Neural progenitor cell (in vitro differentiated cells): ENCODE measurements at regions not wholly inside any gene's neighbourhood (a gene's known extent, or its start where the extent isn't known, plus 50 kb on each side); places are given as distances from the start of the nearest gene placed in this dataset.

ENCODE experiments used
- CTCF ChIP-seq: fragments of 200-600 bp; sonication (generic); IDR thresholded peaks from 2 replicates; pipeline ENCODE4 v1.5.1; 2017; ENCODE audit warnings: antibody characterized with exemption, mild to moderate bottlenecking
- EZH2phosphoT487 ChIP-seq: fragments of 200-600 bp; sonication (generic); IDR thresholded peaks from 2 replicates; pipeline ENCODE4 v1.6.1; 2017; ENCODE audit warnings: antibody characterized with exemption

GRCh38 chr16:79949417-79949816 is 348.9 kb upstream of the MAF start:
- TF ChIP-seq EZH2phosphoT487 (no peak), CTCF (no peak)
